NB4 (cell line): ENCODE measurements at regions not wholly inside any gene's neighbourhood (a gene's known extent, or its start where the extent isn't known, plus 50 kb on each side); places are given as distances from the start of the nearest gene placed in this dataset.

Experiments
- DNase-seq: peaks from one replicate; pipeline ENCODE4 v3.0.0; 2010; ENCODE audit warnings: low read depth
- H3K4me3 ChIP-seq: one replicate; pipeline ENCODE4 v1.5.1; 2011; ENCODE audit warnings: mild to moderate bottlenecking, low read depth, low read length, moderate library complexity
- CTCF ChIP-seq: IDR thresholded peaks from one replicate; pipeline ENCODE4 v1.5.1; 2012; ENCODE audit warnings: low read depth, low read length
- MAX ChIP-seq: IDR thresholded peaks from 2 replicates; pipeline ENCODE4 v1.6.1; 2011; ENCODE audit warnings: low read depth, low read length
- MYC ChIP-seq: IDR thresholded peaks from 2 replicates; pipeline ENCODE4 v1.6.1; 2011; ENCODE audit warnings: low read depth, low read length
- POLR2A ChIP-seq: IDR thresholded peaks from 2 replicates; pipeline ENCODE4 v1.6.1; 2011; ENCODE audit warnings: mild to moderate bottlenecking; ENCODE audit not compliant: insufficient read length; ENCODE audit errors: extremely low read depth

- TF ChIP-seq MYC: no peak
- TF ChIP-seq POLR2A: no peak
- TF ChIP-seq CTCF: no peak
- no peak for TF ChIP-seq MAX
Observed at GRCh38 chr7:54084340-54084739, 457.8 kb upstream of the VSTM2A start.

GRCh38 chr7:54090652-54091213 is 451.4 kb upstream of the VSTM2A start:
- TF ChIP-seq POLR2A (no peak), CTCF (no peak), MAX (no peak), MYC (no peak)
- H3K4me3 ChIP-seq: no peak overlapping the region
- no peak for DNase-seq

More at GRCh38 chr7:54084340-54084739, 457.8 kb upstream of the VSTM2A start:
- no peak overlapping the region for H3K4me3 ChIP-seq
- DNase-seq: no peak

- no peak for TF ChIP-seq POLR2A
- no peak for TF ChIP-seq CTCF
- TF ChIP-seq MAX: no peak
- TF ChIP-seq MYC: no peak
- H3K4me3 ChIP-seq: no peak overlapping the region
- DNase-seq: no peak
Observed at GRCh38 chr7:54091322-54091721, 450.9 kb upstream of the VSTM2A start.

GRCh38 chr7:54097886-54098285 is 444.3 kb upstream of the VSTM2A start:
- H3K4me3 ChIP-seq: no peak overlapping the region
- TF ChIP-seq CTCF (no peak), MAX (no peak), POLR2A (no peak), MYC (no peak)
- no peak for DNase-seq

GRCh38 chr7:54109501-54109900 is 432.7 kb upstream of the VSTM2A start:
- DNase-seq: no peak
- H3K4me3 ChIP-seq: no peak overlapping the region
- TF ChIP-seq POLR2A (no peak), MAX (no peak), MYC (no peak), CTCF (no peak)
